Trophoblast cell (in vitro differentiated cells and primary cell): ENCODE measurements at regions not wholly inside any gene's neighbourhood (a gene's known extent, or its start where the extent isn't known, plus 50 kb on each side); places are given as distances from the start of the nearest gene placed in this dataset.

ENCODE experiments used
- DNase-seq, 2 donors: peaks; one replicate each; pipeline ENCODE4 v3.0.0-alpha.2; 2016
- H2AFZ ChIP-seq: 2 replicates; pipeline ENCODE4 v1.6.1; 2013; ENCODE audit warnings: low read length, moderate library complexity, mild to moderate bottlenecking; ENCODE audit not compliant: insufficient read depth, poor library complexity
- H2AK5ac ChIP-seq: 2 replicates; pipeline ENCODE4 v1.6.1; 2013; ENCODE audit warnings: mild to moderate bottlenecking, low read length
- H2BK120ac ChIP-seq: 2 replicates; pipeline ENCODE4 v1.6.1; 2013; ENCODE audit warnings: low read length, mild to moderate bottlenecking, moderate library complexity; ENCODE audit not compliant: insufficient read depth, poor library complexity
- H2BK12ac ChIP-seq: 2 replicates; pipeline ENCODE4 v1.6.1; 2013; ENCODE audit warnings: mild to moderate bottlenecking, low read length, moderate library complexity
- H2BK5ac ChIP-seq: 2 replicates; pipeline ENCODE4 v1.6.1; 2013; ENCODE audit warnings: low read length, low read depth, moderate library complexity, mild to moderate bottlenecking; ENCODE audit not compliant: poor library complexity
- H3K14ac ChIP-seq: 2 replicates; pipeline ENCODE4 v1.6.1; 2013; ENCODE audit warnings: mild to moderate bottlenecking, low read length
- H3K18ac ChIP-seq: 2 replicates; pipeline ENCODE4 v1.6.1; 2013; ENCODE audit warnings: mild to moderate bottlenecking, low read length
- H3K23ac ChIP-seq: 2 replicates; pipeline ENCODE4 v1.6.1; 2013; ENCODE audit warnings: low read length
- H3K27ac ChIP-seq: 2 replicates; pipeline ENCODE4 v1.5.1; 2013; ENCODE audit warnings: low read depth, mild to moderate bottlenecking, inconsistent platforms, low read length, moderate library complexity
- H3K27me3 ChIP-seq: 2 replicates; pipeline ENCODE4 v1.6.1; 2013; ENCODE audit warnings: inconsistent platforms, mild to moderate bottlenecking, low read length, moderate library complexity; ENCODE audit not compliant: insufficient read depth
- H3K36me3 ChIP-seq, 2 experiments: 1 replicate in 1 of 2; 2 replicates in 1 of 2; pipeline ENCODE4 v1.6.1; 2013; ENCODE audit warnings: low read length in 2 of 2, mild to moderate bottlenecking in 2 of 2, moderate library complexity in 1 of 2; ENCODE audit not compliant: insufficient read depth in 2 of 2, control insufficient read depth in 1 of 2
- H3K4ac ChIP-seq: 2 replicates; pipeline ENCODE4 v1.6.1; 2013; ENCODE audit warnings: low read depth, mild to moderate bottlenecking, low read length, moderate library complexity
- H3K4me1 ChIP-seq, 2 experiments: 1 replicate in 1 of 2; 2 replicates in 1 of 2; pipeline ENCODE4 v1.6.1; 2013; ENCODE audit warnings: low read length in 2 of 2, mild to moderate bottlenecking in 2 of 2, moderate library complexity in 1 of 2; ENCODE audit not compliant: insufficient read depth in 2 of 2, control insufficient read depth in 1 of 2
- H3K4me2 ChIP-seq: 2 replicates; pipeline ENCODE4 v1.6.1; 2013; ENCODE audit warnings: inconsistent platforms, mild to moderate bottlenecking, low read length, moderate library complexity
- H3K4me3 ChIP-seq: 2 replicates; pipeline ENCODE4 v1.5.1; 2013; ENCODE audit warnings: mild to moderate bottlenecking, low read depth, low read length, inconsistent platforms
- H3K79me1 ChIP-seq: one replicate; pipeline ENCODE4 v1.6.1; 2013; ENCODE audit warnings: low read length
- H3K79me2 ChIP-seq: 2 replicates; pipeline ENCODE4 v1.6.1; 2013; ENCODE audit warnings: low read length, mild to moderate bottlenecking; ENCODE audit not compliant: control insufficient read depth, insufficient read depth, poor library complexity
- H3K9ac ChIP-seq: 2 replicates; pipeline ENCODE4 v1.6.1; 2013; ENCODE audit warnings: mild to moderate bottlenecking, low read length
- H3K9me3 ChIP-seq: 2 replicates; pipeline ENCODE4 v1.6.1; 2013; ENCODE audit warnings: low read depth, mild to moderate bottlenecking, control low read depth, inconsistent platforms, low read length; ENCODE audit not compliant: insufficient read depth
- H4K12ac ChIP-seq: 2 replicates; pipeline ENCODE4 v1.6.1; 2013; ENCODE audit warnings: low read depth, mild to moderate bottlenecking, low read length, moderate library complexity
- H4K8ac ChIP-seq: 2 replicates; pipeline ENCODE4 v1.6.1; 2013; ENCODE audit warnings: low read depth, mild to moderate bottlenecking, low read length, moderate library complexity
- H4K91ac ChIP-seq: one replicate; pipeline ENCODE4 v1.6.1; 2013; ENCODE audit warnings: low read depth, mild to moderate bottlenecking, low read length, moderate library complexity
- WGBS: extraction: QIAGEN DNeasy Blood & Tissue Kit; methylation state at CpG from one replicate; pipeline ENCODE4 v1.1.7; 2013; ENCODE audit warnings: missing lambda C conversion rate; ENCODE audit not compliant: insufficient read length, insufficient coverage; ENCODE audit errors: extremely low coverage; 5-methylcytosine and 5-hydroxymethylcytosine counted together

DNA sequence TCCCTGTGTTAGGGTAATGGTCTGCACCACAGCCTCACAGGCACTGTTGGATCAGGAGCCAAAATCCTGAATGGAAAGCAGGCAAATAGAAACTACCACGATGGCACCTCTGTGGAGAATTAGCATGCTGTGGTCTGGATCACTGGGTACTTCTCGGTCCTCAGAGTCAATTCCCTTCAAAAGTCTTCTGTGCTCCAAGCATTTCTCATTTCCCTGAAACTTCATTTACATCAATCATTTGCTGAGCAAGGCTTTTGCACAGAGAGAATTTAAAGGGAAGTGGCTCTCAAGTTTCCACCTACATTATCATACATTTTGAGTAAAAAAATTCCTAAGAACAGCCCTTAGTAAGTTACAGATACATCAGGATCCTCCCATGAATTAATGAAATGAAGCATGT is 293.9 kb upstream of the NPSR1 start:
- Histone ChIP-seq H2AFZ (no peak overlapping the region), H3K4me3 (no peak overlapping the region), H3K9me3 (no peaks in the 10 kb centered on the region), H2BK120ac (no peak overlapping the region), H2BK5ac (no peak overlapping the region), H3K4me2 (no peak overlapping the region), H2AK5ac (no peak overlapping the region), H3K4ac (no peak overlapping the region), H3K79me2 (no peaks in the 10 kb centered on the region), H3K18ac (no peak overlapping the region), H3K4me1 (no peaks in the 10 kb centered on the region), H3K9ac (no peak overlapping the region), H3K79me1 (no peaks in the 10 kb centered on the region), H3K23ac (no peak overlapping the region), H4K91ac (no peak overlapping the region), H4K8ac (no peak overlapping the region), H2BK12ac (no peak overlapping the region), H3K36me3 (no peaks in the 10 kb centered on the region), H3K14ac (no peak overlapping the region), H4K12ac (no peak overlapping the region), H3K27me3 (no peaks in the 10 kb centered on the region), H3K27ac (no peak overlapping the region)
- DNase-seq: no peak
- no CpG with 5 or more reads among the region's 2 CpGs for WGBS

DNA sequence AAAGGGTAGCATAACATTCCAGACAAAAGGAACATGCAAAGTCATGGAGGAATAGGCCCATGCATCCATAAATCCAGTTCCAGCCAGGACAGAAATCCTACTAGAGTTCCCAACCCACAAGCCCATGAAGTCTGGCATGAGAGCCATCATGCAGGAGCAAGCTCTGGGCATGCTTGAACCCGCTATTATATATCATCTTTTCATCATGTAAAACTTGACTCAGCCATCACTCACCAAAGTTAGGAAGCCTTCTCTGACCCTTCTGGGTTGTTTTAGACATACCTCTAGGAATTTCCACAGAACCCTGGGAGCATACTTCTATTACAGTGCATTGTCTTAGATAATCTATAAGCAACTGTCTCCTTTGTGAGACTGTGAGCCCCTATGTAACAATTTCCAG is 293.0 kb upstream of the NPSR1 start:
- Histone ChIP-seq H4K8ac (no peak overlapping the region), H3K27ac (no peak overlapping the region), H4K91ac (no peak overlapping the region), H3K79me1 (no peaks in the 10 kb centered on the region), H3K27me3 (no peaks in the 10 kb centered on the region), H2BK5ac (no peak overlapping the region), H3K4me3 (no peak overlapping the region), H3K36me3 (no peaks in the 10 kb centered on the region), H3K18ac (no peak overlapping the region), H3K4me1 (no peaks in the 10 kb centered on the region), H3K9ac (no peak overlapping the region), H2BK12ac (no peak overlapping the region), H3K4ac (no peak overlapping the region), H4K12ac (no peak overlapping the region), H3K9me3 (no peaks in the 10 kb centered on the region), H3K23ac (no peak overlapping the region), H3K4me2 (no peak overlapping the region), H2AK5ac (no peak overlapping the region), H2BK120ac (no peak overlapping the region), H3K14ac (no peak overlapping the region), H2AFZ (no peak overlapping the region), H3K79me2 (no peaks in the 10 kb centered on the region)
- no CpG with 5 or more reads among the region's 1 CpG for WGBS
- DNase-seq: no peak

DNA sequence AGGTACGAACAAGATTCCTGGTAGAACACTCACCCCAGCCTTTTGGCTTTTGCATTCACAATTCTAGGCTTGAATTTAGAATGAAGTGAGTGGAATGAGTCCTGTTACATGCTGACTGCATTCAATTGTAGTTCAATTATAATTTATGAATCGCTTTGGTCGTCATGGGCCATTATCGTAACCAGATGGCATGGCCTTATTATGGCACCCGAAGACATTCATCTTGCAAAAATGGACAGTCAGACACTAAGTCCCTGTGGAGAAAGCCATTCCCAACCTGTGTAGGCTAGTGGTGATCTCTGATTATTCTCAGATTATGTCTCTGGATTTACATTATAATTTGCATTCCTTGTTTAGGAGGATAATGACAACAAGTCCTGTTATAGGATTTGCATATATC is 292.4 kb upstream of the NPSR1 start:
- no CpG with 5 or more reads among the region's 5 CpGs for WGBS
- H2BK12ac ChIP-seq: no peak overlapping the region
- H3K27ac ChIP-seq: no peak overlapping the region
- H3K4me1 ChIP-seq: no peaks in the 10 kb centered on the region
- H3K27me3 ChIP-seq: no peaks in the 10 kb centered on the region
- no peaks in the 10 kb centered on the region for H3K36me3 ChIP-seq
- no peak overlapping the region for H3K4me3 ChIP-seq
- no peak overlapping the region for H4K12ac ChIP-seq
- no peak overlapping the region for H2AFZ ChIP-seq
- H3K18ac ChIP-seq: no peak overlapping the region
- no peak overlapping the region for H3K4me2 ChIP-seq
- H4K8ac ChIP-seq: no peak overlapping the region
- no peak overlapping the region for H2AK5ac ChIP-seq
- no peak overlapping the region for H3K14ac ChIP-seq
- H3K9me3 ChIP-seq: no peaks in the 10 kb centered on the region
- no peak overlapping the region for H3K9ac ChIP-seq
- no peaks in the 10 kb centered on the region for H3K79me1 ChIP-seq
- no peak overlapping the region for H3K23ac ChIP-seq
- no peak overlapping the region for H2BK5ac ChIP-seq
- no peak overlapping the region for H3K4ac ChIP-seq
- H2BK120ac ChIP-seq: no peak overlapping the region
- no peak for DNase-seq
- H4K91ac ChIP-seq: no peak overlapping the region
- H3K79me2 ChIP-seq: no peaks in the 10 kb centered on the region

DNA sequence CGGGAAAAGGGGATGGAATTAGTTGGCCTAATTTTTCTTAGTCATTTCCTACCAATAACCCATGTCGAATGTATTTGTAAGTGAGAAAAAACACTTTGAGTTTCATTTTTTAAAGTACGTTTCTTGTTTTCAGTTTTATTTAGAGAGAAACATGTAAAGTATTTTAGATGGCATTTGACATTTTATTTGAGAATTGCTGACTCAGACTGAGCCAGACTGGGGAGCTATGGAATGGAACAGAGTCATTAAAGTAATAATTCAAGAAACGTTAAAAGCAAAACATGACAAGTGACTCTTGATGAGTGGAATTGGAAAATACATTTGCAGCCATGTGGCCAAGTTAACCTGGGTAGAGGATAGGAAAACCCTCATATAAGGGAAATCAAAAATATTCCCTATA is 286.1 kb upstream of the NPSR1 start:
- peaks cover 0 to 2% of the 10 kb centered on the region in 2 experiments for H3K4me1 ChIP-seq
- no peak overlapping the region for H4K91ac ChIP-seq
- H3K9me3 ChIP-seq: no peaks in the 10 kb centered on the region
- no peak for DNase-seq
- no peak overlapping the region for H3K27ac ChIP-seq
- no peak overlapping the region for H3K23ac ChIP-seq
- no peaks in the 10 kb centered on the region for H3K27me3 ChIP-seq
- no peak overlapping the region for H2AK5ac ChIP-seq
- H2BK5ac ChIP-seq: no peak overlapping the region
- no peak overlapping the region for H2AFZ ChIP-seq
- H3K4me3 ChIP-seq: no peak overlapping the region
- no peak overlapping the region for H4K12ac ChIP-seq
- no peaks in the 10 kb centered on the region for H3K36me3 ChIP-seq
- no peak overlapping the region for H3K4me2 ChIP-seq
- H3K79me1 ChIP-seq: no peaks in the 10 kb centered on the region
- no CpG with 5 or more reads among the region's 4 CpGs for WGBS
- H3K18ac ChIP-seq: no peak overlapping the region
- H3K4ac ChIP-seq: no peak overlapping the region
- no peak overlapping the region for H2BK120ac ChIP-seq
- no peak overlapping the region for H3K14ac ChIP-seq
- no peak overlapping the region for H3K9ac ChIP-seq
- no peaks in the 10 kb centered on the region for H3K79me2 ChIP-seq
- H4K8ac ChIP-seq: no peak overlapping the region
- no peak overlapping the region for H2BK12ac ChIP-seq
